Trophoblast cell (in vitro differentiated cells and primary cell): ENCODE measurements at regions not wholly inside any gene's neighbourhood (a gene's known extent, or its start where the extent isn't known, plus 50 kb on each side); places are given as distances from the start of the nearest gene placed in this dataset.
"Not testable (repeated sequence)": the region's sequence is repeated elsewhere in the genome, so short reads cannot be mapped to it uniquely, and the experiment has no call there.

Experiments
- DNase-seq, 2 donors: peaks; one replicate each; pipeline ENCODE4 v3.0.0-alpha.2; 2016
- H2AFZ ChIP-seq: 2 replicates; pipeline ENCODE4 v1.6.1; 2013; ENCODE audit warnings: low read length, moderate library complexity, mild to moderate bottlenecking; ENCODE audit not compliant: insufficient read depth, poor library complexity
- H2AK5ac ChIP-seq: 2 replicates; pipeline ENCODE4 v1.6.1; 2013; ENCODE audit warnings: mild to moderate bottlenecking, low read length
- H2BK120ac ChIP-seq: 2 replicates; pipeline ENCODE4 v1.6.1; 2013; ENCODE audit warnings: low read length, mild to moderate bottlenecking, moderate library complexity; ENCODE audit not compliant: insufficient read depth, poor library complexity
- H2BK12ac ChIP-seq: 2 replicates; pipeline ENCODE4 v1.6.1; 2013; ENCODE audit warnings: mild to moderate bottlenecking, low read length, moderate library complexity
- H2BK5ac ChIP-seq: 2 replicates; pipeline ENCODE4 v1.6.1; 2013; ENCODE audit warnings: low read length, low read depth, moderate library complexity, mild to moderate bottlenecking; ENCODE audit not compliant: poor library complexity
- H3K14ac ChIP-seq: 2 replicates; pipeline ENCODE4 v1.6.1; 2013; ENCODE audit warnings: mild to moderate bottlenecking, low read length
- H3K18ac ChIP-seq: 2 replicates; pipeline ENCODE4 v1.6.1; 2013; ENCODE audit warnings: mild to moderate bottlenecking, low read length
- H3K23ac ChIP-seq: 2 replicates; pipeline ENCODE4 v1.6.1; 2013; ENCODE audit warnings: low read length
- H3K27ac ChIP-seq: 2 replicates; pipeline ENCODE4 v1.5.1; 2013; ENCODE audit warnings: low read depth, mild to moderate bottlenecking, inconsistent platforms, low read length, moderate library complexity
- H3K27me3 ChIP-seq: 2 replicates; pipeline ENCODE4 v1.6.1; 2013; ENCODE audit warnings: inconsistent platforms, mild to moderate bottlenecking, low read length, moderate library complexity; ENCODE audit not compliant: insufficient read depth
- H3K36me3 ChIP-seq, 2 experiments: 1 replicate in 1 of 2; 2 replicates in 1 of 2; pipeline ENCODE4 v1.6.1; 2013; ENCODE audit warnings: low read length in 2 of 2, mild to moderate bottlenecking in 2 of 2, moderate library complexity in 1 of 2; ENCODE audit not compliant: insufficient read depth in 2 of 2, control insufficient read depth in 1 of 2
- H3K4ac ChIP-seq: 2 replicates; pipeline ENCODE4 v1.6.1; 2013; ENCODE audit warnings: low read depth, mild to moderate bottlenecking, low read length, moderate library complexity
- H3K4me1 ChIP-seq, 2 experiments: 1 replicate in 1 of 2; 2 replicates in 1 of 2; pipeline ENCODE4 v1.6.1; 2013; ENCODE audit warnings: low read length in 2 of 2, mild to moderate bottlenecking in 2 of 2, moderate library complexity in 1 of 2; ENCODE audit not compliant: insufficient read depth in 2 of 2, control insufficient read depth in 1 of 2
- H3K4me2 ChIP-seq: 2 replicates; pipeline ENCODE4 v1.6.1; 2013; ENCODE audit warnings: inconsistent platforms, mild to moderate bottlenecking, low read length, moderate library complexity
- H3K4me3 ChIP-seq: 2 replicates; pipeline ENCODE4 v1.5.1; 2013; ENCODE audit warnings: mild to moderate bottlenecking, low read depth, low read length, inconsistent platforms
- H3K79me1 ChIP-seq: one replicate; pipeline ENCODE4 v1.6.1; 2013; ENCODE audit warnings: low read length
- H3K79me2 ChIP-seq: 2 replicates; pipeline ENCODE4 v1.6.1; 2013; ENCODE audit warnings: low read length, mild to moderate bottlenecking; ENCODE audit not compliant: control insufficient read depth, insufficient read depth, poor library complexity
- H3K9ac ChIP-seq: 2 replicates; pipeline ENCODE4 v1.6.1; 2013; ENCODE audit warnings: mild to moderate bottlenecking, low read length
- H3K9me3 ChIP-seq: 2 replicates; pipeline ENCODE4 v1.6.1; 2013; ENCODE audit warnings: low read depth, mild to moderate bottlenecking, control low read depth, inconsistent platforms, low read length; ENCODE audit not compliant: insufficient read depth
- H4K12ac ChIP-seq: 2 replicates; pipeline ENCODE4 v1.6.1; 2013; ENCODE audit warnings: low read depth, mild to moderate bottlenecking, low read length, moderate library complexity
- H4K8ac ChIP-seq: 2 replicates; pipeline ENCODE4 v1.6.1; 2013; ENCODE audit warnings: low read depth, mild to moderate bottlenecking, low read length, moderate library complexity
- H4K91ac ChIP-seq: one replicate; pipeline ENCODE4 v1.6.1; 2013; ENCODE audit warnings: low read depth, mild to moderate bottlenecking, low read length, moderate library complexity
- WGBS: extraction: QIAGEN DNeasy Blood & Tissue Kit; methylation state at CpG from one replicate; pipeline ENCODE4 v1.1.7; 2013; ENCODE audit warnings: missing lambda C conversion rate; ENCODE audit not compliant: insufficient read length, insufficient coverage; ENCODE audit errors: extremely low coverage; 5-methylcytosine and 5-hydroxymethylcytosine counted together

DNA sequence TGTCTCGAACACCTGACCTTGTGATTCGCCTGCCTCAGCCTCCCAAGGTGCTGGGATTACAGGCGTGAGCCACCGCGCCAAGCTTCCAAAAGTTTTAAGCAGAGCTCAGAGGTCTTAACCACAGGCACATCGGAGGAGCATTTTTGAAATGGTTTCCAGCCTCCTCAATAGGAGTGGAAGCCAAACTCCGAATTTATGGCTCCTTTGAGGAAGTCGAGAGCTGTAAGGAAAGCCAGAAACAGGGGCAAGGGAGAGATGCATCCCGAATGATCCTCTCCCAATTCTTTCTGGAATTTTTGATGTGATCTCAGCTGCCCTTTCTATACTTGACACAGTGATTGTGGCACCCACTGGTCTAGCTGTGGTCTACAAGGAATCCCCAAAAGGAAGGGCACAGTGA lies 313.6 kb upstream of the FRG2C start:
- H3K23ac ChIP-seq, H3K18ac ChIP-seq, H4K12ac ChIP-seq, DNase-seq, H3K27me3 ChIP-seq, H2BK12ac ChIP-seq, H3K9me3 ChIP-seq, H3K4me1 ChIP-seq, H3K9ac ChIP-seq, H2AFZ ChIP-seq, H4K91ac ChIP-seq, H3K27ac ChIP-seq, H3K14ac ChIP-seq, H4K8ac ChIP-seq, H3K36me3 ChIP-seq, H2AK5ac ChIP-seq, H3K4me2 ChIP-seq, H2BK5ac ChIP-seq, H3K79me2 ChIP-seq, H3K79me1 ChIP-seq, H3K4ac ChIP-seq, H3K4me3 ChIP-seq, H2BK120ac ChIP-seq: not testable (repeated sequence)
- no CpG with 5 or more reads among the region's 9 CpGs for WGBS

DNA sequence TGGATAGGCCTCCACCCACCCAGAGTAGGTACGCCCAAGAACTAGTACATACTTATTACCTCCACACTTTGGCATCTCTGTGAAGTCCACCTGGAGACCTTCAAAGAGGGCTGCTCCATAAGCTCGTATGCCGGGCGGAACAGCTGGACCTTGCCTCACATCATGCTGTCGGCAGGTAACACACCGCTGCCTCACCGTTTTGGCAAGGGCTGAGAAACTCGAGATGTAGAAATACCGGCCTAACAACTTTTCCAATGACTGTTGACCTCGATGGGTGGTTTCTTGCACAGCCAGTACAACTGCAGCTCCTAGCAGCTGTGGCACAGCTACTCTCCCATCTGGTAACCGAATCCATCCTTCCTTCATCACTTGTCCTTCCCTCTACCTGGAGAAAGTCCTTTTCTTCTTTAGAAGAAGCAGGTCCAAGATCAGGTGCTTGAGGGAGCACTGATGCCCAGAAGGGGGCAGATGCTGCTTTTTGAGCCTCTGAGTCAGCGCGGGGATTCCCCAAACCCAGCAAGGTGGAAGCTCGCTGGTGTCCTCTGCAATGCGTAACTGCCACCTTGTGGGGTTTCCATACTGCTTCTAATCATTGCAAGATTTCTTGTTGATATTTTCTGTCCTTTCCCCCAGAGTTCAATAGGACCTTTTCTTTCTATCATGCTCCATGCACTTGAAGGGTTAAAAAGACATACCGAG lies 301.9 kb upstream of the FRG2C start:
- not testable (repeated sequence) for H3K79me1 ChIP-seq, H3K9me3 ChIP-seq, H3K18ac ChIP-seq, H4K8ac ChIP-seq, H4K91ac ChIP-seq, H3K23ac ChIP-seq, H3K27me3 ChIP-seq, H2BK12ac ChIP-seq, H3K4ac ChIP-seq, H3K4me3 ChIP-seq, H2AFZ ChIP-seq, H2AK5ac ChIP-seq, H2BK5ac ChIP-seq, H3K79me2 ChIP-seq, H3K9ac ChIP-seq, H2BK120ac ChIP-seq, H4K12ac ChIP-seq, H3K36me3 ChIP-seq, H3K14ac ChIP-seq, H3K4me2 ChIP-seq, H3K27ac ChIP-seq
- WGBS: no CpG with 5 or more reads among the region's 16 CpGs
- peaks cover 12 to 13% of the 10 kb centered on the region in 2 experiments for H3K4me1 ChIP-seq
- peak; percentile 91 to 97 for DNase-seq

DNA sequence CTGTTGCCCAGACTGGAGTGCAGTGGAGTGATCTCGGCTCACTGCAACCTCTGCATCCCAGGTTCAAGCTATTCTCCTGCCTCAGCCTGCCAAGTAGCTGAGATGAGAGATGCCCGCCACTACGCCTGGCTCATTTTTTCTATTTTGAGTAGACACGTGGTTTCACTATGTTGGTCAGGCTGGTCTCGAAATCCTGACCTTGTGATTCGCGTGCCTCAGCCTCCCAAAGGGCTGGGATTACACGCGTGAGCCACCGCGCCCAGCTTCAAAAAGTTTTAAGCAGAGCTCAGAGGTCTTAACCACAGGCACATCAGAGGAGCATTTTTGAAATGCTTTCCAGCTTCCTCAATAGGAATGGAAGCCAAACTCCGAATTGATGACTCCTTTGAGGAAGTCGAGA lies 291.2 kb upstream of the FRG2C start:
- WGBS: no CpG with 5 or more reads among the region's 13 CpGs
- not testable (repeated sequence) for H4K8ac ChIP-seq

DNA sequence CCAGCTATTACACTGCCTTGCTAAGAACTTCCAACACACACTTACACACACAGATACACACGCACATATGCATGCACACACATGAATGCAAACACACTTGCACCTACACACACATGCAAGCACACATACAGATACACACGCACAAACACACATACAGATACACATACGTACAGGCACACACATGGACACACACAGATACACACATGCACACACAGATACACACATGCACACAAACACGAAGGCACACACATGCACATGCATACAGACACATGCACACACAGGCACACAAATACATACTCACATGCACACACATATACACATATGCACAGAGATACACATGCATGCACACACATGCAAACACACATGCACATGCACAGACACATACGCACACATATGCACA lies 284.3 kb upstream of the FRG2C start:
- not testable (repeated sequence) for H2BK5ac ChIP-seq, H2BK120ac ChIP-seq, H4K12ac ChIP-seq, H3K9ac ChIP-seq, H2BK12ac ChIP-seq, H3K4ac ChIP-seq, H3K4me2 ChIP-seq, H4K8ac ChIP-seq, H3K18ac ChIP-seq, H3K36me3 ChIP-seq, H2AFZ ChIP-seq, H3K4me1 ChIP-seq, H3K23ac ChIP-seq, H2AK5ac ChIP-seq, H3K14ac ChIP-seq, H4K91ac ChIP-seq, H3K27ac ChIP-seq, H3K27me3 ChIP-seq, DNase-seq, H3K79me2 ChIP-seq, H3K9me3 ChIP-seq, H3K79me1 ChIP-seq
- WGBS: no CpG with 5 or more reads among the region's 5 CpGs
- peak overlapping the region; percentile 58 for H3K4me3 ChIP-seq

More for the DNA sequence above, 291.2 kb upstream of the FRG2C start:
- H3K9me3 ChIP-seq, H3K79me1 ChIP-seq, H3K27me3 ChIP-seq, H3K79me2 ChIP-seq, H3K23ac ChIP-seq, H3K27ac ChIP-seq, DNase-seq, H3K9ac ChIP-seq, H2BK12ac ChIP-seq, H2BK120ac ChIP-seq, H3K4ac ChIP-seq, H3K4me3 ChIP-seq, H3K36me3 ChIP-seq, H2AK5ac ChIP-seq, H4K91ac ChIP-seq, H2AFZ ChIP-seq, H4K12ac ChIP-seq, H3K4me2 ChIP-seq, H2BK5ac ChIP-seq, H3K4me1 ChIP-seq, H3K18ac ChIP-seq, H3K14ac ChIP-seq: not testable (repeated sequence)
